Activated T-helper 1 cell treated with anti-CD3 and anti-CD28 coated beads, Interleukin-2, amount 50 U/mL, for 16 hours (primary cell): ENCODE measurements at regions not wholly inside any gene's neighbourhood (a gene's known extent, or its start where the extent isn't known, plus 50 kb on each side); places are given as distances from the start of the nearest gene placed in this dataset.
"Not testable (repeated sequence)": the region's sequence is repeated elsewhere in the genome, so short reads cannot be mapped to it uniquely, and the experiment has no call there.

ENCODE experiments used
- DNase-seq, 2 donors: peaks; one replicate each; pipeline ENCODE4 v3.0.0-alpha.2; 2020; ENCODE audit warnings: low read depth in 1 of 2, low spot score in 1 of 2

DNA sequence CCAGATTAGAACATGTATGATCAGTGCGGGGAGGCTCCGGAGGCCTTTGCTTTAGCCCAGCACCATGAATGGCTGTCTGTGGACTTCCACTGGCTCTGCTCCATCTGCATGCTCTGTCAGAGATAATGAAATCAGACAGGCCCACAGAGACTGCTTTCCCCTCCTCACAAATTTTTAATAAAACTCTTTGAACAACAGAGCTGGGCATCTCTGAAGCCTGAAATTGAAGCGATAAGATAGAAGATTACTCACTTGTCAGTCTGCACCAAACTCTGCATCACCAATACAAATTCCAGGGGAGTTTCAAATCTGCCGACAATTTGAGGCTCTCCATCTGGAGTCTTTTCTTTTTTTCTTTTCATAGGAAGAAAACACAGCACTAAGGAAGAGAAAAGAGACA, 110.0 kb downstream of the DYRK2 start:
- DNase-seq, result no peak

GRCh38 chr12:67759829-67760228, 111.3 kb downstream of the DYRK2 start:
- DNase-seq, result no peak

GRCh38 chr12:67760586-67761275, 112.2 kb downstream of the DYRK2 start:
- no peak for DNase-seq

DNA sequence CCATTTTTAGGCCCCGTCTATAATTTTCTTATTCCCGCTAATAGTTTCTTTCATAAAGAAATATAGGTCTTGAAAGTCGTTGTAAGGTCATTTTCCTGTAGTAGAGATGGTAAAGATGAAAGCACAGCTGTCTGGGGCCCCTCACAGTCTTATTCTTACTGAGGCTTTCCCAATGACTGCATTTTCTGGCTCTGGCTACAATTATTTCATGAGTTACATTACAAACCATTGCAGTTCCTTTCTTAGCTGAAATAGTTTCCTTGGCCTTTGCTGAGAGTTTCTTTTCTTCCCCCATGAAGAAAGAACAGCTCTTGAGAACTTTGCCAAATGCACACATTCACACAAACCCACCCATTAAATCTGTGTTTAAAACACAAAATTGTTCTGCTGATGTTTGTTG, 113.0 kb downstream of the DYRK2 start:
- no peak for DNase-seq

DNA sequence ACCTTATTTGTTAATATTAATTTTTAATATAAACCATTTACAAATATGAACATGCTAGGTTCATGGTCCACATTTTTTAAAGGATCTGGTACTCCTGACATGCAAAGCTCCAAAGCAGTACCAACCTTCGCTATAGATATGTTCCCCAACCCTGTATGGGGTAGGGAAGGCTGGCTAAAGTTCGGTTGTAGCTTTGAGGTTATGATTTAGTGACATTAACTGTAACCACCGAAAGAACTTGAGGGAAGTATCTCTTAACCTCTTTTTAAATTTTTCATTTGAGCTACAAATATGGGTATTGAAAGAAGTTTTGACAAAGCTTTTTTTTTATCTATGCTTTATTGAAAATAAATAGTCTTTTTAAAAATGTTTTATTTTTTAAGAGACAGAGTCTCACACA, 115.5 kb downstream of the DYRK2 start:
- no peak for DNase-seq

GRCh38 chr12:67764946-67765619, 116.5 kb downstream of the DYRK2 start:
- no peak for DNase-seq

DNA sequence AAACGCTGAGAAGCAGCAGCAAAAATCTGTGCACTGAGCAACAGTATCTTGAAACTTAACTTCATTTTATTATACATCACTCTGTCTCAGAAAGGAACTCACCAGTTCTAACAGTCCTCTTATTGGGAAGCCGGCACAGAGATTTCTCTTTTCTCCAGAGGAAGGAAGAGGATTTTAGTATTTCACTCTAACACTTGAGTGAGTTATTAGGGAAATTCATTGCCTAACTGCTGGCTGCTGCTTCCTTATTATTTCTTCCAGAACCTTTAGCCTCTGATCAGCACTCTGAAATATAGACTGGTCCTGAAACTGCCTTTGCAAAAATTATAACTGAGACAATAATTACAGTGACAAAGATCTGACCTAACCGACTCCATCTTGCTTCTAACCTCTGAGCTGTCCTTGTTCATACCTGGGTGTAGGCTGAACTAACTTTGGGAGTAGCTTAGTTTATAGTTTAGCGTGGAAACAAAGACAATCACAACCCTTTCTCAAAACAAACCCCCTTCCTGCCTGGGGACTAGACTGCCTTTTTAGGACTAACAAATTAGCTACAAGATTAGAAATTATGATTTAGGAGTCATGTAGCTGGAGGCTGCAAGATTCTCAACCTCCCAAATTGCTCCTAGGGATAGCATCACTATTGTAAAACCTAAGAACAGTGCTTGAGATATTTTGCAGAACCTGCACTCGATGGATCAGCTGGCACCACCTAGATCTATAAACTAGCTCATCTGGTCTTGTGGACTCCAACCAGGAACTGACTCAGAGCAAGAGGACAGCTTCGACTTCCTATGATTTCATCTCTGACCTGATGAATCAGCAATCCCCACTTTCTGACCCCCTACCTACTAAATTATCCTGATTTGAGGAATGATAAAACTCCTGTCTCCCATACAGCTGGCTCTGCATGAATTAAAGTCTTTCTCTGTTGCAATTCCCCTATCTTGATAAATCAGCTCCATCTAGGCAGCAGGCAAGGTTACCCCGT, 117.5 kb downstream of the DYRK2 start:
- DNase-seq, result no peak

GRCh38 chr12:67772267-67773169, 124.0 kb downstream of the DYRK2 start:
- no peak for DNase-seq

DNA sequence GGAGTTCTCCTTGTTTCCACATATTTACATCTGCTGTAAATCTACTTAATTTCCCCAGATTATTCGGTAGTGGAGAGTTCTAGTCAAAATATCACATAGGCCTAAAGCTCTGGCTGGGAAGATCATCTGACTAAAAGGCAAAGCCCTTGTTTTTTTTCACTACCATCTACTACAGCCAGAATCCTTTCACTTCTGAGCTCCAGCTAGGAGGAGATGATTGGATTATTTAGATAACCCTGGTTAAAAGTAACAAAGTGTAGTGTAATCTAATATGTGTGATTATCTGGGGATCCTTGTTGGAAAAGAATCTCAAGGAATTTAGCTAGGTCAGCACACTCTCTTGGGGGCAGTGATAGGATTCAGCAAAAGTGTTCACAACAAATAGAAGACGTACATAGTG, 125.4 kb downstream of the DYRK2 start:
- DNase-seq, result no peak

- no peak for DNase-seq
Observed at GRCh38 chr12:67774983-67775587, 126.5 kb downstream of the DYRK2 start.

DNA sequence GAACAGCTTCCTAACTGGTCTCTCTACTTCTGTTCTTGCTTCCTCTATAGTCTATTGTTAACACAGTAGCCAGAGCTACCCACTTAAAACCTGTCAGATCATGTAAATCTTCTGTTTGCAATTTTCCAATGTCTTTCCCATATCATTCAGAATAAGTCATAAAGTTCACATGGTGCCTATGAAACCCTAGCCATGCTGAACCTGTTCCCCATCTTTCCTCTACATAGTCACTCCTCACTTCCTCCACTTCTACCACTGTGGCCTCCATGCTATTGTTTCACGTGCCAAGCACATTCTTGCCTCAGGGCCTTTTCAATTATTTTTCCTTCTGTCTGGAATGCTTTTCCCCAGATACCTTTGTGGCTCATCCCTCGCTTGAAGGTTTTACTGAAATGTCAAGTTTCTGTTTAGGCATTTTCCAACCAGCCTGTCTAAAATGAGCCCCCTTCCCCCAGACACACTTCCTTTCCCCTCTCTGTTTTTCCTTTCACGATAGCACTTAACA, 132.1 kb downstream of the DYRK2 start:
- DNase-seq, result no peak

- DNase-seq, result no peak
Observed at GRCh38 chr12:67782573-67782972, 134.0 kb downstream of the DYRK2 start.

GRCh38 chr12:67783393-67783792, 134.8 kb downstream of the DYRK2 start:
- no peak for DNase-seq

DNA sequence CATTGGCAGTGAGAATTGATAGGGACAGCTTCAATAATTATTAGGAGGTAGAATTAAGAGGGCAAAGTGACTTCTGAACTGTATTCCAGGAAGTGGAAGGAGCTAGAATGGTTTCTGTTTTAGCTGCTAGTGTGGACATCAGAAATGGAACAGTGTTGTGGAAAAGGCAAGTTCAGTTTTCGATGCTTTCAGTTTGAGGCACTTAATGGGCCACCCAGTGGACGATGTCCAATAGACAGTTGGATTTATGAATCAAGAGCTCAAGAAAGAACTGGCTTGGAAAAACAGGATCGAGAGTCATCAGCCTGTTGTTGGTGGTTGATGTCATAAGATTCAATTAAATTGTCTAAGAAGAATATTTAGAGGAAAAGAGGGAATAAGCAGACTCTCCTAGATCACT, 136.3 kb downstream of the DYRK2 start:
- DNase-seq, result no peak

DNA sequence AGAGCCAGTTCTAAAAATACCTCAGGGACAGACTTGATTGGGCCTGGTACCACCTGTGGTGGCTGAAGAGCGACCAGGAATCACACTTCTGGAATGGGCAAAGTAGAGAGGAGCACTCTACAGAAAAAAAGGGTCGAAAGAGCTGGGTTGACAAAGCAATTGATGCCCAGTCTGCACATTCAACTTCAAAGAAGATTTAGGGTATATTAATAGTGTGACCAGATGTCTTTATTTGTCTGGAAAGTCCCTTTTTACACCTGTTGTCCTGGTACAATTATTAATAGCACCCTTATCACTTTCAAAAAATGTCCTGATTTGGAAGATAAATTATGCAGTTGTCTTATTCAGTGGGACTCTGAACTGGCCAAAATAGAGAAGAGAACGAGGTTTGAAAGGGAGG, 137.5 kb downstream of the DYRK2 start:
- DNase-seq, result no peak

DNA sequence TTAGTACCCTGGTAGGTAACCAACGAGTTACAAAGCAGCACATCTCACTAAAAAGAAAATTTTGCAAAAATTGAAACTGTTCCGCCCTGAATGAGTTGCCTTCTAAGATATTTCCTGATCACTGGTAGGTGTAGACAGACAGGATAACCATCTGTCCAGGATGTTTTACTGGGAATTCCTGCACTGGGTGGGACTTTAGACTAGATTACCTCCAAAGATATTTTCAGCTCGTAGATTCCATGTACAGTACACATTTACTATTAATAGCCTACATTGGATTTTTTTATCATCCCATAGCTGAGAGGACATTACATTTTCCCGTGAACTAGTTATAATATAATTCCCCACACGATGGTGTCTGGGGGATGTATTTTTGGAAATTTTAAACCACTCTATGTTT, 139.6 kb downstream of the DYRK2 start:
- DNase-seq, result no peak

DNA sequence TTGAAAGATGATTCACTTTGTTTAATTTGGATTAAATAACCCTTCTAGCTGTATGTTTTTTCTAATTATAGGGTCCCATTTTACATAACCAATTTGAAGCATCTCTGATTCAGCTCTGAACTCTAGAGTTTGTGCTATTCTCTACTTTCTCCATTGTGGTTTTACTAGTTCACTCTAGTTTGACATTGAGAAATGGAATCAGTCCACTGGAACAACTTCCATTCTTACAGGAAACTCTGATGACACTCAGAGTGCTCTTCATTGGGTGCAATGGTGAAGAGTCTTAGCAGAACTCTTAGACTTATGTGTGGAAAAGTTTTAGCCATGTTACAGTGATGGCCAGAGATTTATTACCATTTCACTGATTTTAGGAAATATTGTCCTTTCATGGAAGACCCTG, 140.7 kb downstream of the DYRK2 start:
- DNase-seq, result no peak

DNA sequence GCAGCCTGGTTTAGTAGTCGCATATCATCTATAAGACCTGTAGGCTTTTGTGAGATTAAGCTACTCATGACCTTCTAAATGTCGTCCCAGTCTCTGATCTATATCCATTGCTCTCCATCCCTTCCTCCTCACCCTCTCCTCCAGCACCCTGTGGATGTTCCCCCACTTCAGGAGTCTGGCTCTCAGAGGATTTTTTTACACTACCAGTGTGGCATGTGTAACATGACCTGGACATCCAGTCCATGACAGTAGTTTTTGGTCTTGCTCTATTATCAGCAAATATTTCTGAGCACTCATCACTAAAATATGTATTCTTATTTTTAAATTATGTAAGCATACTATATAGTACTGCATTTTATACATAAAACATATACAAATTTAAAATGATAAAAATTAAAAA, 142.1 kb downstream of the DYRK2 start:
- DNase-seq, result no peak

- not testable (repeated sequence) for DNase-seq
Observed at GRCh38 chr12:67791362-67791761, 142.8 kb downstream of the DYRK2 start.

GRCh38 chr12:67792185-67792584, 143.6 kb downstream of the DYRK2 start:
- DNase-seq, result no peak
